ENCODE measurements at regions not wholly inside any gene's neighbourhood (a gene's known extent, or its start where the extent isn't known, plus 50 kb on each side); places are given as distances from the start of the nearest gene placed in this dataset.
A peak's percentile ranks its signal among the peaks of the same experiment; 100 is the strongest.

DNA sequence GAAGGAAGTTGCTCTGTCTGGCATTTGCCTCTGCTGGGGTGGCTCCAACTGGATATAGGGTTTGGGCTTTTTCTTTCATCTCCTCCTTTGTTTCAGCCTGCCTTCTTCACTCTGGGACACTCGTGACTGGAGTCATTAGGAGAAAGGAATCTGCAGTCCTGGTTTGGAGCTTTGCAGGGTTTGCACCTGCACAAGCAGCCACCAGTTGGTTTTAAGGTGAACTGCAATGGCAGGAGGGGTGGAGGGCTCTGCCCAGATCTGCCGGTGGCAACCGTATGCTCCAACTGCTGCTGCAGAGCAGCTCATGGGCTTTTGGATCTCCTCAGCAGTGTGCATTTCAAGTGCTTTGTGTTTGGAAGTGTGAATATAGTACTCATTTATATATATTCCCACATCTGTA is 131.3 kb upstream of the MGAT5 start:
- no peaks in the 10 kb centered on the region for H3K27me3 Mint-ChIP-seq (ENCODE audit: unreplicated experiment)
- TF ChIP-seq, protein P1, sequence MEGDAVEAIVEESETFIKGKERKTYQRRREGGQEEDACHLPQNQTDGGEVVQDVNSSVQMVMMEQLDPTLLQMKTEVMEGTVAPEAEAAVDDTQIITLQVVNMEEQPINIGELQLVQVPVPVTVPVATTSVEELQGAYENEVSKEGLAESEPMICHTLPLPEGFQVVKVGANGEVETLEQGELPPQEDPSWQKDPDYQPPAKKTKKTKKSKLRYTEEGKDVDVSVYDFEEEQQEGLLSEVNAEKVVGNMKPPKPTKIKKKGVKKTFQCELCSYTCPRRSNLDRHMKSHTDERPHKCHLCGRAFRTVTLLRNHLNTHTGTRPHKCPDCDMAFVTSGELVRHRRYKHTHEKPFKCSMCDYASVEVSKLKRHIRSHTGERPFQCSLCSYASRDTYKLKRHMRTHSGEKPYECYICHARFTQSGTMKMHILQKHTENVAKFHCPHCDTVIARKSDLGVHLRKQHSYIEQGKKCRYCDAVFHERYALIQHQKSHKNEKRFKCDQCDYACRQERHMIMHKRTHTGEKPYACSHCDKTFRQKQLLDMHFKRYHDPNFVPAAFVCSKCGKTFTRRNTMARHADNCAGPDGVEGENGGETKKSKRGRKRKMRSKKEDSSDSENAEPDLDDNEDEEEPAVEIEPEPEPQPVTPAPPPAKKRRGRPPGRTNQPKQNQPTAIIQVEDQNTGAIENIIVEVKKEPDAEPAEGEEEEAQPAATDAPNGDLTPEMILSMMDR (IDR thresholded peaks at IDR 0.05; ENCODE audit: unreplicated experiment) = peak; percentile 30
- peaks cover 58% of the 10 kb centered on the region for H3K4me1 Mint-ChIP-seq (ENCODE audit: low read depth, unreplicated experiment)
- H3K9me3 Mint-ChIP-seq (ENCODE audit: low read depth, unreplicated experiment) = no peaks in the 10 kb centered on the region
- BruUV-seq (replicated peaks) = no TSS peak
- CTCF ChIA-PET = interaction anchor here (0.6 to 1.4 kb wide), 3 partner anchors 12 to 1472 kb away, joined by 3 to 9 read pairs (median 3); no protein-coding TSS in a partner anchor
- no peak overlapping the region for H3K27ac Mint-ChIP-seq (ENCODE audit: unreplicated experiment)
- DNase-seq = peak; percentile 36
- peaks cover 27% of the 10 kb centered on the region for H3K36me3 Mint-ChIP-seq (ENCODE audit: insufficient read depth, unreplicated experiment)
- intact Hi-C loops (cut with micrococcal nuclease; ENCODE audit: unreplicated experiment) = loop anchor here (2.0 kb wide), 1 partner anchor 14 kb away; no protein-coding TSS in a partner anchor
- peak overlapping the region; percentile 70 for H3K4me3 Mint-ChIP-seq (ENCODE audit: low read depth, unreplicated experiment)

DNA sequence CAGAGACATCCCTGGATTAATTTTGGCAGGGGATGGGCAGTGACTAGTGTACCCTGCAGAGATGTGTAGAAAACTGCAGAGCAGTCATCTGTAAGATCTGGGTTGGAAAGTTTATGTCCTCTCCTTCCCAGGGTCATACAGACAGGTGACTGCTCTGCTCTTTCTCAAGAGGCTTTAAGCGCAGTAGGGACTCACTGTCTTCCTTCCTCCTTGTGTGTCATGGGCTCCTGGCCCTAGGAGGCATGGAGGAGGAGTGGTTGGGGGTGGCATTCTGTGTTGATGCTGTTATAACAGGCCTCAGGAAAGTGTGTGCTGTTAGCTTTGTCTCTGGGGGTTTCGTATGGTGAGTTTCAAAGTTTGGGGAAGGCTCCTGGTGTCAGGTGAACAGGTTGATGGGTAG is 130.5 kb upstream of the MGAT5 start:
- H3K9me3 Mint-ChIP-seq (ENCODE audit: low read depth, unreplicated experiment) = no peaks in the 10 kb centered on the region
- H3K4me3 Mint-ChIP-seq (ENCODE audit: low read depth, unreplicated experiment) = peak overlapping the region; percentile 24
- H3K27ac Mint-ChIP-seq (ENCODE audit: unreplicated experiment) = no peak overlapping the region
- H3K36me3 Mint-ChIP-seq (ENCODE audit: insufficient read depth, unreplicated experiment) = peaks cover 27% of the 10 kb centered on the region
- CTCF ChIA-PET = interaction anchor here (1.0 kb wide), 1 partner anchor 32 kb away, joined by 3 read pairs; no protein-coding TSS in a partner anchor
- intact Hi-C loops (cut with micrococcal nuclease; ENCODE audit: unreplicated experiment) = loop anchor here (2.0 kb wide), 1 partner anchor 13 kb away; no protein-coding TSS in a partner anchor
- TF ChIP-seq, protein P1 (IDR thresholded peaks at IDR 0.05; ENCODE audit: unreplicated experiment) = no peak
- no peaks in the 10 kb centered on the region for H3K27me3 Mint-ChIP-seq (ENCODE audit: unreplicated experiment)
- DNase-seq = no peak
- peaks cover 64% of the 10 kb centered on the region for H3K4me1 Mint-ChIP-seq (ENCODE audit: low read depth, unreplicated experiment)
- BruUV-seq (replicated peaks) = no TSS peak

DNA sequence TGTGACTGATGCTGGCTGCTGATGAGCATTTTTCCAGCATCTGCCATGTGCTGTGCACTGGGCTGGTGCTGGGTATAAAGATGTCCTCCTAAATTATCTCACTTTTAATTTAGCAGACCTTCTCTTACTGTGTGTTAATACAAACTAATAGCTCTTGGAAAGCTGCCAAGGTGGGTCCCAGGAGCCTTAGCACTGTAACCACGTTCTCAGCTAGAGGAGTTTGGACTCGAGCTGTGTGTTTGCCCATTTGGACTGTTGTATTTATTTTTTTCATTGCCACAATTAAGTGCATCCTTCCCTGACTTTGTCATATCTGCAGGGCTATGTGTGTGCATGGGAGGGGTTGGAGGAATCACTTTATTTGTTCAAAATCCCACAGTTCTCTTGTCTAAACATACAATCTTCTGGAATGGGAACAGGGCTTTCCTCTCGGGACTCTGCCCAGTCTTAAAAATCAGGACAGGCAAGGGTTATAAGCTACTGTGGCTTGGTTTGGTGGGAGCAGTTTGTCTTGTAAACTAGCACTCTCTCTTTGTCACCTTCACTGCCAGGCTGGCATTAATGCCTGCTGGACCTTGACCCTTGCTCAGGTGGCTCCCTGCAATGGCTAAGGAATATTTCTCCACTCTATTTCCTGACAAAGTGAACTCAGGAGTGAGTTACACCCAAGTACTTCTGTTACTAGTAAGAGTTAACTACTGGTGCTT is 129.7 kb upstream of the MGAT5 start:
- Mint-ChIP-seq H3K4me3 (ENCODE audit: low read depth, unreplicated experiment) (no peak overlapping the region), H3K4me1 (ENCODE audit: low read depth, unreplicated experiment) (peaks cover 64% of the 10 kb centered on the region), H3K27ac (ENCODE audit: unreplicated experiment) (no peak overlapping the region), H3K36me3 (ENCODE audit: insufficient read depth, unreplicated experiment) (peaks cover 27% of the 10 kb centered on the region), H3K27me3 (ENCODE audit: unreplicated experiment) (no peaks in the 10 kb centered on the region), H3K9me3 (ENCODE audit: low read depth, unreplicated experiment) (no peaks in the 10 kb centered on the region)
- TF ChIP-seq, protein P1 (IDR thresholded peaks at IDR 0.05; ENCODE audit: unreplicated experiment) = no peak
- DNase-seq = no peak
- intact Hi-C loops (cut with micrococcal nuclease; ENCODE audit: unreplicated experiment) = no loop called here
- CTCF ChIA-PET = interaction anchor here (1.6 kb wide), 1 partner anchor 15 kb away, joined by 3 read pairs; no protein-coding TSS in a partner anchor
- TSS peak; percentile 10 for BruUV-seq (replicated peaks)

DNA sequence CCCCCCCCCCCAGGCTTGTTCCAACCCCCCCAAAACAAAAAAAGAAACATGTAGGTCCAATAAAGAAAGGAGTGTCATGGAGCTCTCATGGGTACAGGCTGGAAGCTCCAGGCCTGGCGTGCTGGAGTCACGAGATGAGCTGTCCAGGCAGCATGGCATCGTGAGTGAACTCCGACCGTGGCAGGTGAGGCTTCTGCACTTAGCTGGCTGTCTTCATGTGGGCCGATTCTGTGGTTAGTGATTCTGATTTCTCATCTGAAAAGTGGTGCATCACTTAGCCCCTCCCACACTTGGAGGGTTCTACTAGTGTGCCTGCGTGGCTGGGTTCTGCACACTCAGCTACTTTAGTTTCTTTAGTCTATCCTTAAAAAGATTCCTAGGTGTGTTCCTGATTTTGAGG is 126.4 kb upstream of the MGAT5 start:
- Mint-ChIP-seq H3K27ac (ENCODE audit: unreplicated experiment) (no peak overlapping the region), H3K36me3 (ENCODE audit: insufficient read depth, unreplicated experiment) (peaks cover 4% of the 10 kb centered on the region), H3K4me3 (ENCODE audit: low read depth, unreplicated experiment) (no peak overlapping the region), H3K9me3 (ENCODE audit: low read depth, unreplicated experiment) (no peaks in the 10 kb centered on the region), H3K27me3 (ENCODE audit: unreplicated experiment) (no peaks in the 10 kb centered on the region), H3K4me1 (ENCODE audit: low read depth, unreplicated experiment) (peaks cover 72% of the 10 kb centered on the region)
- intact Hi-C loops (cut with micrococcal nuclease; ENCODE audit: unreplicated experiment) = no loop called here
- no TSS peak for BruUV-seq (replicated peaks)
- TF ChIP-seq, protein P1 (IDR thresholded peaks at IDR 0.05; ENCODE audit: unreplicated experiment) = no peak
- DNase-seq = no peak
- CTCF ChIA-PET = interaction anchor here (0.6 to 1.3 kb wide), 2 partner anchors 9 to 15 kb away, joined by 4 read pairs; no protein-coding TSS in a partner anchor

Measured in Calu3 (cell line).